ENCODE measurements at regions not wholly inside any gene's neighbourhood (a gene's known extent, or its start where the extent isn't known, plus 50 kb on each side); places are given as distances from the start of the nearest gene placed in this dataset.

DNA sequence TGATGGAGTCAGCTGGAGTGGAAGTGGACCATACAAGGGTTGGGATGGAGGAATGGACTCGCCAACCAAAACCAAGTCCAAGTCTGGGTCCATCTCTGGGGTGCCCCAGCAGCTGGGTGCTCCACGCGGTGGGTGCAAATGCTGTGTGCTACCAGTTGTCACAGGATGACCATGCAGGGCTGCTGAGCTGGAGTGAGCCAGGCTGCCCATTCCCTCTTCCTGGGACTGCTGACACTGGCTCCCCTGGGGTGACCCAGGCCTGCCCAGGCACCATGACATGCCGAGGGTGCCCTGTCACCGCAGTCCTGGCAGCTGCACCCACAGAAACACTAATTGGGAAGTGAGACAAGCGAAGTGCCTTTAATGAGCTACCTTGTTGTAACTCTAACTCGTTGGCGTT lies 140.2 kb downstream of the TPRA1 start:
- no peak for TF ChIP-seq MAX (IDR thresholded peaks at IDR 0.05; ENCODE audit: insufficient read depth, insufficient read length)
- no peak for TF ChIP-seq POLR2AphosphoS5 (IDR thresholded peaks at IDR 0.05; ENCODE audit: insufficient read depth, low read depth, low read length)
- no peak for TF ChIP-seq FOS (IDR thresholded peaks at IDR 0.05; ENCODE audit: borderline replicate concordance, insufficient read depth, low read length)
- no peak for TF ChIP-seq CTCF (IDR thresholded peaks at IDR 0.05; ENCODE audit: extremely low read depth in 1 of 2, insufficient read depth in 1 of 2, low read depth in 1 of 2, low read length in 2 of 2)
- no peak for TF ChIP-seq EZH2 (IDR thresholded peaks at IDR 0.05; ENCODE audit: borderline replicate concordance, low read depth, low read length, severe bottlenecking)
- TF ChIP-seq JUN (IDR thresholded peaks at IDR 0.05; ENCODE audit: borderline replicate concordance, insufficient read depth, insufficient read length, low read depth), result no peak
- no peak for TF ChIP-seq MYC (IDR thresholded peaks at IDR 0.05; ENCODE audit: low read depth, low read length)
- TF ChIP-seq GATA2 (IDR thresholded peaks at IDR 0.05; ENCODE audit: insufficient read depth, insufficient read length, low read depth, low read length), result no peak
- TF ChIP-seq POLR2A (IDR thresholded peaks at IDR 0.05; ENCODE audit: low read depth, low read length), result no peak
- Histone ChIP-seq H3K4me1 (ENCODE audit: control insufficient read depth, extremely low read depth, insufficient read depth, low read length) (no peaks in the 10 kb centered on the region), H3K27me3 (ENCODE audit: control insufficient read depth in 2 of 2, insufficient read depth in 2 of 2, low read length in 2 of 2) (peaks cover 16 to 17% of the 10 kb centered on the region in 2 experiments), H3K4me3 (replicated peaks in 1 of 3; ENCODE audit: insufficient read depth in 1 of 3, low read depth in 1 of 3, low read length in 3 of 3) (no peak overlapping the region), H3K9ac (replicated peaks; ENCODE audit: extremely low read depth, insufficient read depth, low read length) (no peak overlapping the region), H3K9me1 (replicated peaks; ENCODE audit: control insufficient read depth, extremely low read depth, insufficient read depth, low read length) (no peaks in the 10 kb centered on the region), H2AFZ (ENCODE audit: low read depth, low read length) (no peak overlapping the region), H3K9me3 (replicated peaks; ENCODE audit: control insufficient read depth, insufficient read depth, low read length) (no peaks in the 10 kb centered on the region), H3K36me3 (ENCODE audit: control insufficient read depth in 2 of 2, extremely low read depth in 1 of 2, insufficient read depth in 2 of 2, low read length in 2 of 2) (no peaks in the 10 kb centered on the region), H3K4me2 (ENCODE audit: insufficient read depth, low read length) (no peak overlapping the region), H3K79me2 (ENCODE audit: control insufficient read depth, insufficient read depth, low read length) (no peaks in the 10 kb centered on the region), H4K20me1 (replicated peaks; ENCODE audit: control insufficient read depth, extremely low read depth, insufficient read depth, low read length) (no peaks in the 10 kb centered on the region), H3K27ac (ENCODE audit: insufficient read depth, low read depth, low read length) (no peak overlapping the region)
- intact Hi-C loops (cut with micrococcal nuclease), result no loop called here
- ChIA-PET CTCF (no interaction called here), POLR2A (no interaction called here)
- no TSS peak for BruUV-seq (replicated peaks)
- dilution Hi-C loops (cut with MboI; ENCODE audit: extremely low pct_ligation_motif_present, low sequenced_read_pairs), result no loop called here
- no peak for FAIRE-seq
- DNase-seq (ENCODE audit: low read depth, low spot score), result no peak

Data from endothelial cell of umbilical vein (primary cell).